ENCODE measurements at regions not wholly inside any gene's neighbourhood (a gene's known extent, or its start where the extent isn't known, plus 50 kb on each side); places are given as distances from the start of the nearest gene placed in this dataset.

DNA sequence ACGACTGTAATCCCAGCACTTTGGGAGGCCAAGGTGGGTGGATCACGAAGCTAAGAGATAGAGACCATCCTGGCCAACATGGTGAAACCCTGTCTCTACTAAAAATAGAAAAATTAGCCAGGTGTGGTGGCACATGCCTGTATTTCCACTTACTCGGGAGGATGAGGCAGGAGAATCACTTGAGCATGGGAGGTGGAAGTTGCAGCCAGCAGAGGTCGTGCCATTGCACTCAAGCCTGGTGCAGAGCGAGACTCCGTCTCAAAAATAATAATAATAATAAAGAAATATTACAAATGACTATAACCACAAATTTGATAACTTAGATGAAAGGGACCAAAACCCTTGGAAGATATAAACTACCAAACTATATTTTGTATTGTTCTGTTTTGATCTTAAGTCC lies 226.3 kb upstream of the GULP1 start:
- Histone ChIP-seq H3K79me2 (replicated peaks; ENCODE audit: insufficient read depth) (no peaks in the 10 kb centered on the region), H3K36me3 (ENCODE audit: insufficient read depth) (no peaks in the 10 kb centered on the region), H3K4me3 (no peak overlapping the region), H3K27me3 (ENCODE audit: insufficient read depth) (no peaks in the 10 kb centered on the region), H3K4me2 (no peak overlapping the region), H3K4me1 (ENCODE audit: insufficient read depth) (no peaks in the 10 kb centered on the region), H3F3A (replicated peaks; ENCODE audit: low read depth) (no peaks in the 10 kb centered on the region), H2AFZ (no peak overlapping the region), H4K20me1 (replicated peaks; ENCODE audit: insufficient read depth) (no peaks in the 10 kb centered on the region), H3K9me2 (ENCODE audit: insufficient read depth) (no peaks in the 10 kb centered on the region), H3K27ac (ENCODE audit: low read depth) (no peak overlapping the region)
- H3K4me1 Mint-ChIP-seq = no peaks in the 10 kb centered on the region; the same call in 2 of the 3 replicates
- DNase-seq (ENCODE audit: low spot score) (no peak), ATAC-seq (no peak)
- peaks cover 3% of the 10 kb centered on the region; the same call in 1 of the 3 replicates for H3K36me3 Mint-ChIP-seq (ENCODE audit: low read depth)
- TF ChIP-seq, protein P1, sequence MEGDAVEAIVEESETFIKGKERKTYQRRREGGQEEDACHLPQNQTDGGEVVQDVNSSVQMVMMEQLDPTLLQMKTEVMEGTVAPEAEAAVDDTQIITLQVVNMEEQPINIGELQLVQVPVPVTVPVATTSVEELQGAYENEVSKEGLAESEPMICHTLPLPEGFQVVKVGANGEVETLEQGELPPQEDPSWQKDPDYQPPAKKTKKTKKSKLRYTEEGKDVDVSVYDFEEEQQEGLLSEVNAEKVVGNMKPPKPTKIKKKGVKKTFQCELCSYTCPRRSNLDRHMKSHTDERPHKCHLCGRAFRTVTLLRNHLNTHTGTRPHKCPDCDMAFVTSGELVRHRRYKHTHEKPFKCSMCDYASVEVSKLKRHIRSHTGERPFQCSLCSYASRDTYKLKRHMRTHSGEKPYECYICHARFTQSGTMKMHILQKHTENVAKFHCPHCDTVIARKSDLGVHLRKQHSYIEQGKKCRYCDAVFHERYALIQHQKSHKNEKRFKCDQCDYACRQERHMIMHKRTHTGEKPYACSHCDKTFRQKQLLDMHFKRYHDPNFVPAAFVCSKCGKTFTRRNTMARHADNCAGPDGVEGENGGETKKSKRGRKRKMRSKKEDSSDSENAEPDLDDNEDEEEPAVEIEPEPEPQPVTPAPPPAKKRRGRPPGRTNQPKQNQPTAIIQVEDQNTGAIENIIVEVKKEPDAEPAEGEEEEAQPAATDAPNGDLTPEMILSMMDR (conservative IDR thresholded peaks at IDR 0.05; ENCODE audit: low read depth in 2 of 2) = peak; percentile 28 to 54; a peak in 3 of 4 replicates
- TF ChIP-seq STAT1 (IDR thresholded peaks at IDR 0.05; ENCODE audit: unreplicated experiment) (no peak), ZNF331 (CRISPR knock-in tag; IDR thresholded peaks at IDR 0.05; ENCODE audit: low read depth) (no peak), ZNF114 (CRISPR knock-in tag; IDR thresholded peaks at IDR 0.05) (no peak), POLR2AphosphoS5 (IDR thresholded peaks at IDR 0.05; ENCODE audit: low read depth) (no peak), JUNB (IDR thresholded peaks at IDR 0.05; ENCODE audit: unreplicated experiment) (no peak)
- TF ChIP-seq, protein P2, sequence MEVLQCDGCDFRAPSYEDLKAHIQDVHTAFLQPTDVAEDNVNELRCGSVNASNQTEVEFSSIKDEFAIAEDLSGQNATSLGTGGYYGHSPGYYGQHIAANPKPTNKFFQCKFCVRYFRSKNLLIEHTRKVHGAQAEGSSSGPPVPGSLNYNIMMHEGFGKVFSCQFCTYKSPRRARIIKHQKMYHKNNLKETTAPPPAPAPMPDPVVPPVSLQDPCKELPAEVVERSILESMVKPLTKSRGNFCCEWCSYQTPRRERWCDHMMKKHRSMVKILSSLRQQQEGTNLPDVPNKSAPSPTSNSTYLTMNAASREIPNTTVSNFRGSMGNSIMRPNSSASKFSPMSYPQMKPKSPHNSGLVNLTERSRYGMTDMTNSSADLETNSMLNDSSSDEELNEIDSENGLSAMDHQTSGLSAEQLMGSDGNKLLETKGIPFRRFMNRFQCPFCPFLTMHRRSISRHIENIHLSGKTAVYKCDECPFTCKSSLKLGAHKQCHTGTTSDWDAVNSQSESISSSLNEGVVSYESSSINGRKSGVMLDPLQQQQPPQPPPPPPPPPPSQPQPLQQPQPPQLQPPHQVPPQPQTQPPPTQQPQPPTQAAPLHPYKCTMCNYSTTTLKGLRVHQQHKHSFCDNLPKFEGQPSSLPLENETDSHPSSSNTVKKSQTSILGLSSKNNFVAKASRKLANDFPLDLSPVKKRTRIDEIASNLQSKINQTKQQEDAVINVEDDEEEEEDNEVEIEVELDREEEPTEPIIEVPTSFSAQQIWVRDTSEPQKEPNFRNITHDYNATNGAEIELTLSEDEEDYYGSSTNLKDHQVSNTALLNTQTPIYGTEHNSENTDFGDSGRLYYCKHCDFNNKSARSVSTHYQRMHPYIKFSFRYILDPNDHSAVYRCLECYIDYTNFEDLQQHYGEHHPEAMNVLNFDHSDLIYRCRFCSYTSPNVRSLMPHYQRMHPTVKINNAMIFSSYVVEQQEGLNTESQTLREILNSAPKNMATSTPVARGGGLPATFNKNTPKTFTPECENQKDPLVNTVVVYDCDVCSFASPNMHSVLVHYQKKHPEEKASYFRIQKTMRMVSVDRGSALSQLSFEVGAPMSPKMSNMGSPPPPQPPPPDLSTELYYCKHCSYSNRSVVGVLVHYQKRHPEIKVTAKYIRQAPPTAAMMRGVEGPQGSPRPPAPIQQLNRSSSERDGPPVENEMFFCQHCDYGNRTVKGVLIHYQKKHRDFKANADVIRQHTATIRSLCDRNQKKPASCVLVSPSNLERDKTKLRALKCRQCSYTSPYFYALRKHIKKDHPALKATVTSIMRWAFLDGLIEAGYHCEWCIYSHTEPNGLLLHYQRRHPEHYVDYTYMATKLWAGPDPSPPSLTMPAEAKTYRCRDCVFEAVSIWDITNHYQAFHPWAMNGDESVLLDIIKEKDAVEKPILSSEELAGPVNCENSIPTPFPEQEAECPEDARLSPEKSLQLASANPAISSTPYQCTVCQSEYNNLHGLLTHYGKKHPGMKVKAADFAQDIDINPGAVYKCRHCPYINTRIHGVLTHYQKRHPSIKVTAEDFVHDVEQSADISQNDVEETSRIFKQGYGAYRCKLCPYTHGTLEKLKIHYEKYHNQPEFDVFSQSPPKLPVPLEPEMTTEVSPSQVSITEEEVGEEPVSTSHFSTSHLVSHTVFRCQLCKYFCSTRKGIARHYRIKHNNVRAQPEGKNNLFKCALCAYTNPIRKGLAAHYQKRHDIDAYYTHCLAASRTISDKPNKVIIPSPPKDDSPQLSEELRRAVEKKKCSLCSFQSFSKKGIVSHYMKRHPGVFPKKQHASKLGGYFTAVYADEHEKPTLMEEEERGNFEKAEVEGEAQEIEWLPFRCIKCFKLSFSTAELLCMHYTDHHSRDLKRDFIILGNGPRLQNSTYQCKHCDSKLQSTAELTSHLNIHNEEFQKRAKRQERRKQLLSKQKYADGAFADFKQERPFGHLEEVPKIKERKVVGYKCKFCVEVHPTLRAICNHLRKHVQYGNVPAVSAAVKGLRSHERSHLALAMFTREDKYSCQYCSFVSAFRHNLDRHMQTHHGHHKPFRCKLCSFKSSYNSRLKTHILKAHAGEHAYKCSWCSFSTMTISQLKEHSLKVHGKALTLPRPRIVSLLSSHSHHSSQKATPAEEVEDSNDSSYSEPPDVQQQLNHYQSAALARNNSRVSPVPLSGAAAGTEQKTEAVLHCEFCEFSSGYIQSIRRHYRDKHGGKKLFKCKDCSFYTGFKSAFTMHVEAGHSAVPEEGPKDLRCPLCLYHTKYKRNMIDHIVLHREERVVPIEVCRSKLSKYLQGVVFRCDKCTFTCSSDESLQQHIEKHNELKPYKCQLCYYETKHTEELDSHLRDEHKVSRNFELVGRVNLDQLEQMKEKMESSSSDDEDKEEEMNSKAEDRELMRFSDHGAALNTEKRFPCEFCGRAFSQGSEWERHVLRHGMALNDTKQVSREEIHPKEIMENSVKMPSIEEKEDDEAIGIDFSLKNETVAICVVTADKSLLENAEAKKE (CRISPR knock-in tag; IDR thresholded peaks at IDR 0.05) = no peak
- TF ChIP-seq, protein P3, sequence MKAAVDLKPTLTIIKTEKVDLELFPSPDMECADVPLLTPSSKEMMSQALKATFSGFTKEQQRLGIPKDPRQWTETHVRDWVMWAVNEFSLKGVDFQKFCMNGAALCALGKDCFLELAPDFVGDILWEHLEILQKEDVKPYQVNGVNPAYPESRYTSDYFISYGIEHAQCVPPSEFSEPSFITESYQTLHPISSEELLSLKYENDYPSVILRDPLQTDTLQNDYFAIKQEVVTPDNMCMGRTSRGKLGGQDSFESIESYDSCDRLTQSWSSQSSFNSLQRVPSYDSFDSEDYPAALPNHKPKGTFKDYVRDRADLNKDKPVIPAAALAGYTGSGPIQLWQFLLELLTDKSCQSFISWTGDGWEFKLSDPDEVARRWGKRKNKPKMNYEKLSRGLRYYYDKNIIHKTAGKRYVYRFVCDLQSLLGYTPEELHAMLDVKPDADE (IDR thresholded peaks at IDR 0.05) = no peak
- H3K4me3 Mint-ChIP-seq = no peak overlapping the region
- no peaks in the 10 kb centered on the region for H3K27me3 Mint-ChIP-seq (ENCODE audit: insufficient read depth, low read depth, poor library complexity)
- no peak overlapping the region for H3K27ac Mint-ChIP-seq
- no peaks in the 10 kb centered on the region for H3K9me3 Mint-ChIP-seq
